CD4-positive, alpha-beta memory T cell (primary cell): ENCODE measurements at regions not wholly inside any gene's neighbourhood (a gene's known extent, or its start where the extent isn't known, plus 50 kb on each side); places are given as distances from the start of the nearest gene placed in this dataset.

ENCODE experiments used
- CTCF ChIA-PET: fragments of 350-600 bp; sonication (Branson Sonifier 250); formaldehyde crosslinking; loops from one replicate; lab custom pipeline; 2021; ENCODE audit warnings: inconsistent platforms; ENCODE audit not compliant: partially characterized antibody; lab: Charles Lee
- POLR2A ChIA-PET: fragments of 350-600 bp; sonication (Branson Sonifier 250); formaldehyde crosslinking; loops from one replicate; lab custom pipeline; 2021; ENCODE audit not compliant: partially characterized antibody; lab: Charles Lee
- DNase-seq, 5 donors: peaks; one replicate each; pipeline versions ENCODE4 v3.0.0 to v3.0.0-alpha.2; 2020 to 2022; ENCODE audit warnings: mixed read lengths in 1 of 5
- H3K27ac ChIP-seq: one replicate; pipeline ENCODE4 v1.7.0; 2013; ENCODE audit warnings: low read depth, low read length
- H3K27me3 ChIP-seq: 2 replicates; pipeline ENCODE4 v1.7.0; 2013; ENCODE audit warnings: mild to moderate bottlenecking, low read length, moderate library complexity; ENCODE audit not compliant: insufficient read depth
- H3K36me3 ChIP-seq: 2 replicates; pipeline ENCODE4 v1.7.0; 2013; ENCODE audit warnings: mild to moderate bottlenecking, low read length, moderate library complexity; ENCODE audit not compliant: insufficient read depth
- H3K4me1 ChIP-seq: 2 replicates; pipeline ENCODE4 v1.7.0; 2013; ENCODE audit warnings: mild to moderate bottlenecking, low read length, moderate library complexity; ENCODE audit not compliant: insufficient read depth
- H3K4me3 ChIP-seq, 2 donors: one replicate each; pipeline ENCODE4 v1.7.0; 2013; ENCODE audit warnings: low read length in 2 of 2, mild to moderate bottlenecking in 1 of 2
- H3K9me3 ChIP-seq, 2 donors: one replicate each; pipeline ENCODE4 v1.7.0; 2013; ENCODE audit warnings: low read length in 2 of 2, control low read depth in 1 of 2; ENCODE audit not compliant: control insufficient read depth in 1 of 2
- H3K27ac Mint-ChIP-seq, 7 donors: one replicate each; pipeline ENCODE4 v1.8.0; 2020 to 2021; ENCODE audit warnings: mixed read lengths in 7 of 7, mild to moderate bottlenecking in 6 of 7, inconsistent platforms in 3 of 7, moderate library complexity in 3 of 7
- H3K27me3 Mint-ChIP-seq, 2 donors: one replicate each; pipeline ENCODE4 v1.8.0; 2020 to 2021; ENCODE audit warnings: mixed read lengths in 2 of 2
- H3K36me3 Mint-ChIP-seq, 2 donors: one replicate each; pipeline ENCODE4 v1.8.0; 2020 to 2021; ENCODE audit warnings: mixed read lengths in 2 of 2, inconsistent platforms in 1 of 2, mild to moderate bottlenecking in 1 of 2
- H3K4me1 Mint-ChIP-seq, 4 donors: one replicate each; pipeline ENCODE4 v1.8.0; 2020 to 2021; ENCODE audit warnings: mixed read lengths in 4 of 4, mild to moderate bottlenecking in 1 of 4
- H3K4me3 Mint-ChIP-seq, 8 donors: one replicate each; pipeline ENCODE4 v1.8.0; 2020 to 2021; ENCODE audit warnings: mixed read lengths in 8 of 8, mild to moderate bottlenecking in 7 of 8, moderate library complexity in 6 of 8, inconsistent platforms in 3 of 8
- H3K9me3 Mint-ChIP-seq, 8 donors: one replicate each; pipeline ENCODE4 v1.8.0; 2020 to 2021; ENCODE audit warnings: mixed read lengths in 8 of 8, mild to moderate bottlenecking in 5 of 8, inconsistent platforms in 3 of 8, moderate library complexity in 1 of 8
- intact Hi-C: fragments of 100-400 bp; cut with micrococcal nuclease; formaldehyde crosslinking; loops from one replicate; pipeline ENCODE4 v1.15.1; 2023

- no peak for DNase-seq
- Mint-ChIP-seq H3K27ac (no peak overlapping the region), H3K4me3 (no peak overlapping the region), H3K9me3 (peaks cover 0 to 2% (median 0%) of the 10 kb centered on the region in 8 donors), H3K36me3 (no peaks in the 10 kb centered on the region), H3K4me1 (no peaks in the 10 kb centered on the region), H3K27me3 (peaks cover 0 to 2% of the 10 kb centered on the region in 2 donors)
- ChIA-PET POLR2A (no interaction called here), CTCF (no interaction called here)
- Histone ChIP-seq H3K27ac (no peak overlapping the region), H3K4me1 (no peaks in the 10 kb centered on the region), H3K9me3 (no peaks in the 10 kb centered on the region), H3K27me3 (no peaks in the 10 kb centered on the region), H3K36me3 (no peaks in the 10 kb centered on the region), H3K4me3 (no peak overlapping the region)
- intact Hi-C loops: no loop called here
Observed at GRCh38 chr5:116652196-116652729, 77.6 kb upstream of the SEMA6A start.

DNA sequence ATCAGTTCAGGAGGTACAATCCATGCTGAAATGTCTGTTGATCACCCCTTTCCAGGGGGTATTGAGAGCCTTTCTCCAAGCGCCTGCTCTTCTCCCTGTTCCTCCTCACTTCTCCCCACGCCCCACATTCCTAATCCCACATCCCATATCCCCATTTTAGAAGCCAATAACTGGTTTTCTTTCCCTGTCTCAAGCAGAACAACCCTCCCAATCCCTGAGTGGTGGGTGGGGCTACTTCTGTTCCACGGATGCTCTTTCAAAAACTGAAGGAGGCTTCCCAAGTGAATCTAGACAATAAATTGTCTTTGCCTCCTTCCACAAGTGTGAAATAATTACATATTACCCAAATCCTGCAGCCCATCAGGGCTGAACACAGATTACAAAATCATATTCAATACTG, 77.0 kb upstream of the SEMA6A start:
- intact Hi-C loops: no loop called here
- Mint-ChIP-seq H3K9me3 (peaks cover 0 to 2% (median 0%) of the 10 kb centered on the region in 8 donors), H3K27ac (no peak overlapping the region), H3K27me3 (peaks cover 0 to 2% of the 10 kb centered on the region in 2 donors), H3K4me1 (no peaks in the 10 kb centered on the region), H3K4me3 (no peak overlapping the region), H3K36me3 (no peaks in the 10 kb centered on the region)
- Histone ChIP-seq H3K9me3 (no peaks in the 10 kb centered on the region), H3K27me3 (no peaks in the 10 kb centered on the region), H3K4me1 (no peaks in the 10 kb centered on the region), H3K4me3 (no peak overlapping the region), H3K27ac (no peak overlapping the region), H3K36me3 (no peaks in the 10 kb centered on the region)
- no peak for DNase-seq
- POLR2A ChIA-PET: no interaction called here
- CTCF ChIA-PET: no interaction called here

- Histone ChIP-seq H3K4me3 (no peak overlapping the region), H3K27me3 (no peaks in the 10 kb centered on the region), H3K4me1 (no peaks in the 10 kb centered on the region), H3K9me3 (no peaks in the 10 kb centered on the region), H3K27ac (no peak overlapping the region), H3K36me3 (no peaks in the 10 kb centered on the region)
- H3K27ac Mint-ChIP-seq: no peak overlapping the region
- H3K9me3 Mint-ChIP-seq: peaks cover 0 to 2% (median 0%) of the 10 kb centered on the region in 8 donors
- H3K4me1 Mint-ChIP-seq: no peaks in the 10 kb centered on the region
- DNase-seq: no peak
- H3K27me3 Mint-ChIP-seq: peaks cover 0 to 2% of the 10 kb centered on the region in 2 donors
- ChIA-PET POLR2A (no interaction called here), CTCF (no interaction called here)
- no peaks in the 10 kb centered on the region for H3K36me3 Mint-ChIP-seq
- intact Hi-C loops: no loop called here
- no peak overlapping the region for H3K4me3 Mint-ChIP-seq
Observed at GRCh38 chr5:116650964-116651363, 76.3 kb upstream of the SEMA6A start.

DNA sequence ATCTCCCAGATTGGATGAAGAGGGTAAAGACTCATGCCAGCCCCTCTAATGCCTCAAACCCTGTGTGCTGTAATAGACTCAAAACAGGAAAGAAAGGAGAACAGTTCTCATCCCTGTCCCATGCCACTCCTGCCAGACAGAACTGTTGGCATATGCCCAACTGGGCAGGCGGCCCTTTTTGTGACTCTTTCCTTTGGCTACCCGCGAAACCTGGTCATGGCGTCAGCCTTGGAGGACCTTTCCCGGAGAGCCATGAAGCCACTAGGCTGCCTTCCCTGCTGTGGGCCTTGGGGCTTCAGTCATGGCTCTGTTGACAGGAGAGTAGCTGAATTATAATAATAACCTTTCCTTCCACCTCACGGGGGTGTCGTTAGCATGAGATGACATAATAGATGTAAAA, 75.9 kb upstream of the SEMA6A start:
- ChIA-PET POLR2A (no interaction called here), CTCF (no interaction called here)

DNA sequence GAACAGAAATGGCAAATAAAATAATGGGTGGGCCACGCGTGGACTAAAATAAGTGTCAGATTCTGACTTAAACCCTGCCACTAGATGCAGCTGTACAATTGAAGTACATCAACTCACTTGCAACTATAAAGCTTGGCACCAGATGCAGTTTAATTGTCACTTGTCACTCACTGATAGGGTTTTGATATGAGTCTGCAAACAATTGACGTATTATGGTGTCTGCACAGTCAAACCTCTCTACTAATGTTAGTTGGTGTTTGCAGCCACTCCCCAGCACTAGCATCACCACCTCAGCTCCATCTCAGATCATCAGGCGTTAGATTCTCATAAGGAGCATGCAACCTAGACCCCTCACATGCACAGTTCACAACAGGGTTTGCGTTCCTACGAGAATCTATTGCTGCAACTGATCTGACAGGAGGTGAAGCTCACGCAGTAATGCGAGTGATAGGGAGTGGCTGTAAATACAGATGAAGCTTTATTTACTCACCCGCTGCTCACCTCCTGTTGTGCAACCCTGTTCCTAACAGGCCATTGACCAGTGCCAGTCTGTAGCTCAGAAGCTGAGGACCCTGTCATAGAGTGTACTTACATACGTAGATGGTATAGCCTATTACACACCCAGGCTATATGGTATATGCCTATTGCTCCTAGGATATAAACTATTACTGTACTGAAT, 72.1 kb upstream of the SEMA6A start:
- Mint-ChIP-seq H3K9me3 (peaks cover 0 to 6% (median 0%) of the 10 kb centered on the region in 8 donors), H3K4me1 (no peaks in the 10 kb centered on the region)
- POLR2A ChIA-PET: no interaction called here

More for the DNA sequence above, 75.9 kb upstream of the SEMA6A start:
- no peak overlapping the region for H3K27ac ChIP-seq
- H3K36me3 Mint-ChIP-seq: no peaks in the 10 kb centered on the region
- no peaks in the 10 kb centered on the region for H3K36me3 ChIP-seq
- no peak for DNase-seq
- H3K27me3 ChIP-seq: no peaks in the 10 kb centered on the region
- no peaks in the 10 kb centered on the region for H3K9me3 ChIP-seq
- peaks cover 0 to 4% (median 0%) of the 10 kb centered on the region in 8 donors for H3K9me3 Mint-ChIP-seq
- H3K27me3 Mint-ChIP-seq: peaks cover 0 to 2% of the 10 kb centered on the region in 2 donors
- H3K4me1 Mint-ChIP-seq: no peaks in the 10 kb centered on the region
- no peak overlapping the region for H3K27ac Mint-ChIP-seq
- H3K4me1 ChIP-seq: no peaks in the 10 kb centered on the region
- H3K4me3 Mint-ChIP-seq: no peak overlapping the region
- intact Hi-C loops: no loop called here
- no peak overlapping the region for H3K4me3 ChIP-seq

GRCh38 chr5:116645627-116646026, 71.0 kb upstream of the SEMA6A start:
- Histone ChIP-seq H3K9me3 (no peaks in the 10 kb centered on the region), H3K4me3 (no peak overlapping the region), H3K4me1 (no peaks in the 10 kb centered on the region), H3K36me3 (no peaks in the 10 kb centered on the region), H3K27ac (no peak overlapping the region), H3K27me3 (no peaks in the 10 kb centered on the region)
- H3K4me3 Mint-ChIP-seq: no peak overlapping the region
- no peak for DNase-seq
- intact Hi-C loops: no loop called here
- CTCF ChIA-PET: no interaction called here
- H3K9me3 Mint-ChIP-seq: peaks cover 0 to 6% (median 0%) of the 10 kb centered on the region in 8 donors
- no peaks in the 10 kb centered on the region for H3K27me3 Mint-ChIP-seq
- no peaks in the 10 kb centered on the region for H3K4me1 Mint-ChIP-seq
- POLR2A ChIA-PET: no interaction called here
- H3K27ac Mint-ChIP-seq: no peak overlapping the region
- no peaks in the 10 kb centered on the region for H3K36me3 Mint-ChIP-seq

More for the DNA sequence above, 72.1 kb upstream of the SEMA6A start:
- Histone ChIP-seq H3K9me3 (no peaks in the 10 kb centered on the region), H3K4me3 (no peak overlapping the region), H3K36me3 (no peaks in the 10 kb centered on the region), H3K4me1 (no peaks in the 10 kb centered on the region), H3K27ac (no peak overlapping the region), H3K27me3 (no peaks in the 10 kb centered on the region)
- Mint-ChIP-seq H3K27ac (no peak overlapping the region), H3K36me3 (no peaks in the 10 kb centered on the region), H3K4me3 (no peak overlapping the region), H3K27me3 (no peaks in the 10 kb centered on the region)
- CTCF ChIA-PET: no interaction called here
- DNase-seq: no peak
- intact Hi-C loops: no loop called here

DNA sequence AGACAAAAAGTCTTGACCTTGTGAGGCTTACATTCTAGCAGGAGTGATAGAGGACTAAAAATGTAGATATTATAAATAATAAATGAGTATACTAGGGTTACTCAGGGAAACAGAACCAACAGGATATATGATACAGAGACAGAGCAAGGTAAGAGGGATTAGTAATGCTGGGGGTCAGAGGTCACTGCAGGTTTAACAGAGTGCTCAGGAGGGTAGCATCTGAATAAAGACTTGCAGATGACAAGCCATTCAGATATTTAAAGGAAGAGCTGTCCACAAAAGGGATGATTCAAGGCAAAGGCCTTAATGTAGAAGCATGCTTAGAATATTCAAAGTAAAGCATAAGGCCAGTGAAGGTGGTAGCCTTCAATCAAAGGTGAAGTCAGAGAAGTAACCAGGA, 65.6 kb upstream of the SEMA6A start:
- H3K36me3 Mint-ChIP-seq: no peaks in the 10 kb centered on the region
- peaks cover 0 to 2% (median 0%) of the 10 kb centered on the region in 8 donors for H3K9me3 Mint-ChIP-seq
- Histone ChIP-seq H3K9me3 (no peaks in the 10 kb centered on the region), H3K36me3 (no peaks in the 10 kb centered on the region), H3K4me3 (no peak overlapping the region), H3K27ac (no peak overlapping the region), H3K27me3 (no peaks in the 10 kb centered on the region), H3K4me1 (no peaks in the 10 kb centered on the region)
- H3K27ac Mint-ChIP-seq: no peak overlapping the region
- intact Hi-C loops: no loop called here
- no peak overlapping the region for H3K4me3 Mint-ChIP-seq
- ChIA-PET CTCF (no interaction called here), POLR2A (no interaction called here)
- peaks cover 1% of the 10 kb centered on the region in 2 donors for H3K27me3 Mint-ChIP-seq
- no peak for DNase-seq
- no peaks in the 10 kb centered on the region for H3K4me1 Mint-ChIP-seq
